Right lung (tissue), 2 donors: ENCODE measurements at regions not wholly inside any gene's neighbourhood (a gene's known extent, or its start where the extent isn't known, plus 50 kb on each side); places are given as distances from the start of the nearest gene placed in this dataset.
"Not testable (repeated sequence)": the region's sequence is repeated elsewhere in the genome, so short reads cannot be mapped to it uniquely, and the experiment has no call there.

Experiments used
- DNase-seq, 2 donors: peaks; one replicate each; pipeline ENCODE4 v3.0.0-alpha.2; 2013

DNA sequence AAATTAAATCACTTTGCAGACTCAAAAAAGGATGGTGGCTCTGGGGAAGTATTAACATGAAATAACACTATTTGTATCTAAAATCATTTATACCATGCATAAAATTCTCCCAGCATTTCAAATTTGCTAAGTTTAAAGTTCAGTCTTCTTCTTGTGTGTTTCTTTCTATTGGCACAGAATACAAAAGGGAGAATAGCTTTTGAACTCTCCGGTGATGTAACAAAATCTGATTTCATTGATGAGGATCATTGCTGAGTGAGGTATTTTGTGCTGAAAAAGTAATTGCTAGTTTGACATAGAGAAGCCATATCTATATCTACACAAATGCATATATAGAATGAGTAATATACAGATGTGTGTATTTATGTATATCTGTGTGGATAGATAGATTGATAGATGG, 174.8 kb downstream of the LACC1 start:
- DNase-seq: no peak

DNA sequence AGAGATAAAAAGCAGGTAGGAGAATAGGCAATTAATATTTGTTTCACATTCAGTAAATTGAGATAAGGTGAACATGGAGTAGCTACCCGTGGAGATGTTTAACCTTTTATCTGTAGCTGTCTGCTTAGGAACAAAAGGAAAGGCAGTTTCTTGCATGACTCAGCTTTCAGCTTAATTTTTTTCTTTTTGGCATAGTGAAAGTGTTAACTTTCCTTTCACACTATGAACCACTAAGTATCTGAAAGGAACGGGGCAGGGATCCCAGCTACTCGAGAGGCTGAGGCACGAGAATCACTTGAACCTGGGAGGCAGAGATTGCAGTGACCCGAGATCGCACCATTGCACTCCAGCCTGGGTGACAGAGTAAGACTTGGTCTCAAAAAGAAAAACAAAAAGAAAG, 176.0 kb downstream of the LACC1 start:
- DNase-seq: not testable (repeated sequence)

DNA sequence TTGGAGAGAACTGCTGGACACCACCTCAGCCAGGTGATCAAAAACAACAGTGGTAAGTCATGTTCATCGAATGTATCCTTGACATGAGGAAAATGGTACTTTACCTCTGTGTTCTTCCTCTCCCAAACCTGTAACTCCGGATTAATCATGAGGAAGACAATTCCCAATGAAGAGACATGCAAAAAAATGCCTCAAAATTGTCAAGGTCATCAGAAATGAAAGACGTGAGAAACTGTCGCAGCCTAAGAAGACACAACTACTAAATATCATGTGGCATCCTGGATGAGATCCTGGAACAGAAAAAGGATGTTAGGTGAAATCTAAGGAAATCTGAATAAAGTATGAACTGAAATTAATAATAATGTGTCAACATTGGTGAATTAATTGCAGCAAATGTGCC, 178.4 kb downstream of the LACC1 start:
- no peak for DNase-seq

DNA sequence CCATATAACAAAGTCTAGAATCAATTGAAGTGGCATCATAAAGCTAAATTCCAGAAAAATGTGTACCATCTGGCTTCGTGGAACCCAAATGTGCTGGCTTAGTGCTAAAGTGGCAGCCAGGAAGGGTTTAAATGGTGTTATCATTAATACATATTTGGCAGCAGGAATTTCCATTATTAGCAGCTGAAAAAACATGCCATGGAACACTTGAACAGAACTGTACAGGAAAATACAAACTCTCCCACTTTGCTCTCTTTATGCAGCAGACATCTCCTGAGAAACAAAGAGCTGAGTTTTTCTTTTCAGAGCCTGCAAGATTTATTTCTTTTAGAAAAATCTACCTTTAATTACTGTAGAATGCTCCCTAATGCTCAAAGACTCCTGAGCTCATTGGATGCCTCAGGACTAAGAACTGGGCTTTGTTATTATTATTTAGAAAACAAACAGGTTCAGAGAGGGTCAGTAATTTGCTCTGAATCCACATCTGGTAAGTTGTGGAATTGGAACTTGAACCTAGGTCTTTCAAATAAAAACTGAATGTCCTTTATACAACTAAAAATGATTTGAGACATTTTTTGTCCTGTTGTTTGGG, 179.0 kb downstream of the LACC1 start:
- DNase-seq: no peak

DNA sequence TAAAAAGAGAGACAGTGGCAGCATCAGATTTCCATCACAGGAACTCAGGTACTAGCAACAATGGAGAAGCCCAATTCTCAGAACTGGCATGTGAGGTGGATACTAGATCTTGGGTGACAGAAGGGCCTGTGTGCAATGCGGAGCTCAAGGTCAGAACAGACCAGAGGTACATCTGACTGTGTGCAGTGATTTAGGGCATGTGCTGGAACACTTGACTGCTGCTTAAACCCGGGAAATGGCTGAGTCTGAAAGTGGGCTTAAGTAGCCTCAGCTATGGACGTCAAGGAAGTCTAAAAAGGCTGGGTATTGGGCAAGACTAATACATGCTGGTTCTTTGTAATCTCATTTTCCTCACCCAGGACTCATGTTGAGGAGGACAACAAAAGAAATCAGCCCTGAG, 182.2 kb downstream of the LACC1 start:
- no peak for DNase-seq

DNA sequence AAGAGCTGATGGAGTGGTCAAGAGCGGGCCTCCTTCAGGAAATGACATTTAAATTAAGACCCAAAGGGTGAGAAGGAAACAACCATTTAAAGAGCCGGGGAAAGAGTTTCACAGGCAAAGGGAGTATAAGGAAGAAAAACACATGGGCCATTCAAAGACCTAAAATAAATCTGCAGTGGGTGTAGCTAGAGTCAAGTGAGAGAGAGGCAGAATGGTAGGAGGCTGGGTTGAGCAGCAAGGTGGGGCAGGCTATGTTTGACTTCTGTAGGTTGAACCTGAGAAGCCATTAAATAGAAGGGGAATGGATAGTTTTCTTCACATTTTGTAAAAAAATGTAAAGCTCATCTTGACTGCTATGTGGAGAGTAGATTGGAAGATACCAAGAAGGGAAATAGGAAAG, 183.8 kb downstream of the LACC1 start:
- DNase-seq: no peak

DNA sequence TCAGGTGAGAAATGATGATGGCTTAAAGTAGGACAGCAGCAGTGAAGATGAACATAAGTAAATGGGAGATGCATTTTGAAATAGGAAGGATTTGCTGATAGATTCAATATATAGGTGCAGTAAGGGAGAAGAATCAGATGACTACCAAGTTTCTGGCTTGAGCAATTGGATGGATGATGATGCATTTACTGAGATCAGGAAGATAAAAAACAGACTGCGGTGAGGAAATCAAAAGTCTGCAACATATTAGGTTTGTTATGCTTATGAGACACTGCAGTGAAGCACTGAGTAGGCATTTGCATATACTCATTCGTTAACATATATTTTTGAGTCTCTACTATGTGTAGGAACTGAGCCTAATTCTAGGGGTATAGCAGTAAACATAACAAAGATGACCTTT, 184.2 kb downstream of the LACC1 start:
- no peak for DNase-seq

DNA sequence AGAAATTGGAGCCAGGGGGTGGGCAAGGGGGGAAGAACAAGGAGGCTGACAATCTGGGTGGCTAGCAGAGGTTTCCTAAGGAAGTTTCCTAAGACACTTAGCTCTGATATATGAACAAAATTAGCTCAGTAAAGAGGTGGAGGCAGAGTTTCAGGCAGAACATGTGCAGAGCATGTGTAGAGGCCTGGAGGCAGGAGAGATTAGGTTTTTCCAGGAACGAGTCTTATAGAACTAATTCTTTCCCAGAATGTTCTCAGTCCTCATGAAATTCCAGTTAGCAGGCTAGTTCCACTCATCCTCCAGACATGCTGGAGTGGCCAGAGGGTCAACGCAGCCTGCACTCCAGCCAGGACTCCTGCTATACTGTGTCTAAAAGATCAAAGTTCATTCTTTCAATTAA, 184.7 kb downstream of the LACC1 start:
- DNase-seq: no peak

DNA sequence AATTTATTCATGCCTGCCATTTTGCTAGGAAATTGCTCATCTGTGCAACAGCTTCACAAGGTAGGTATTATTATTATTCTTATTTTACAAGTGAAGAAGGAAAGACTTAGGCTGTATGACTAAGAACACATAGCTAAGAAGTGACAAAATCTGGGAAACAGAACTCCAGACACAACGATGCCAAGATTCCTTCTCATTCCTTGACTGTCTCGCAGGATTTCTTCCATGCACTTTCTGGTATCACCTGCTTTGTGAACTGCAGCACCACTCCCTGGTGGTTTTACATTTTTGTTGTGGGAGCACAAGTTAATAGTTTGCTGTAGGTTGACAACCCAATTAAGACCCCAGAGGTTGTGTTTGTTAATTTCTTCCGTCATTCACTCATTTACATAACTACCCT, 188.5 kb downstream of the LACC1 start:
- no peak for DNase-seq

DNA sequence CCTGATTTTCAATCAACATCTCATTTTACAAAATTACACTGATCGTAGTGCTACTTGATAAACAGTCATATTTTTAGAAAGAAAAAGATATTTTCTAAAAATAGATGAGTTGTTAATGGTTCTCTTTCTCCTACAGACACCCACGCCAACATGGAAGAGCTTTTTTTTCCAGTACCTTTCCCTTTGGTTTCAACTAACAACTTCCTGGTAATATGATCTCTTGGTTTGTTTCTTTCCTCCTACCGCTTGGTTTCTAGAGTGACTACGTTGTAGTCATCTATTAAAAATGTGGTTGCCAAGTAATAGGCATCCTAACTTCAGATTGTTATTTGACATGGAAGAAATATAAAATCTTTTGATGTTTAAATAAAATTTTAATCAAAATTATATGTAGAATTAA, 189.0 kb downstream of the LACC1 start:
- DNase-seq: no peak

DNA sequence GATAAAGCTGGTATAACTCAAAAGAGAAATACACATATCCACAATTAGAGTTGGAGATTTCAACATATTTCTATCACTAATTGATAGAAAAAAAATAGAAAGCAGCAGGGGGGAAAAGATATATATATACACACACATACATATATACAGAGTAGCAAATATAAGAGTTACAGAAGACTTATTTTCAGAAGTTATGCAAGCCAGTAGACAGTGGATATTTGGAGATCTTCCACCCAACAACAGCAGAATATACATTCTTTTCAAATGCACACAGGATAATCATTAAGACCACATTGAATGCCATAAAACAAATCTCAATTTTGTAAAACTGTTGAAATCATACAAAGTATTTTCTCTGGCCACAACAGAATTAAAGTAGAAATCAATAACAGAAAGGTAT, 192.8 kb downstream of the LACC1 start:
- no peak for DNase-seq

DNA sequence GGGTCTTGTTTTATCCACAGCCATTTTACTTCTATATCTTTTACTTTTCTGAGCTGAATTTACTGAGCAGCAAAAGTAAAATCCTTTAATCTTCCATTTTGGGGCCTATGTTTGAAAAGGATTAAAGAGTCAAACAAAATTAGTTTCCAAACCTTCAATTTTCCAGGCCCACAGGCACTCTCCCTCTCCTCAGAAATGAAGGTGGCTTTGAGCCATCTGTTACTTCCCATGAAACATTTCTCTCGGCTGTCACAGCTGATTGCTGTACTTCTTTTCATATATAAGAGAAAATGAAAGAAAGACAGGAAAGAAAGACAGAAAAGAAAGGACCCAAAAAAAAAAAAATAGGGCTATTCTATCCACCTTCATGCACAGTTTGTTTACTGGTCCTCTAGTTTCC, 194.9 kb downstream of the LACC1 start:
- DNase-seq: no peak

DNA sequence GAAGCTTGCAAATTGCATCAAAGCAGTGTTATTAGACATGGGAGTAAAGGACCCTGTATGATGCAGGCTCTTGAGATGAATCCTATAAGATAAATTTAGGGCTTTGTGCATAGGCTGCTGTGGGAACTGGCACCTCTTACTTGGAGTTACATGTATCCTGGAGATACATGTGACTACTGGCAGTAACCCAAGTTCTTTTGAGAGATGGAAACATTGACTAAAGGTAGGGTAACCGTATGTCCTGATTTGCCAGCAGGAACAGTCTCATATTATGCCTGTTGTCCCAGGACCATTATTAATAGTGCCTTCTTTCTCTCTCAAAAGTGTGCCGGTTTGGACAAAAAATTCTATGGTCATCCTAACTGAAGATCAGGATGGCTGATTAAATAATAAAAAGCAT, 195.4 kb downstream of the LACC1 start:
- no peak for DNase-seq

DNA sequence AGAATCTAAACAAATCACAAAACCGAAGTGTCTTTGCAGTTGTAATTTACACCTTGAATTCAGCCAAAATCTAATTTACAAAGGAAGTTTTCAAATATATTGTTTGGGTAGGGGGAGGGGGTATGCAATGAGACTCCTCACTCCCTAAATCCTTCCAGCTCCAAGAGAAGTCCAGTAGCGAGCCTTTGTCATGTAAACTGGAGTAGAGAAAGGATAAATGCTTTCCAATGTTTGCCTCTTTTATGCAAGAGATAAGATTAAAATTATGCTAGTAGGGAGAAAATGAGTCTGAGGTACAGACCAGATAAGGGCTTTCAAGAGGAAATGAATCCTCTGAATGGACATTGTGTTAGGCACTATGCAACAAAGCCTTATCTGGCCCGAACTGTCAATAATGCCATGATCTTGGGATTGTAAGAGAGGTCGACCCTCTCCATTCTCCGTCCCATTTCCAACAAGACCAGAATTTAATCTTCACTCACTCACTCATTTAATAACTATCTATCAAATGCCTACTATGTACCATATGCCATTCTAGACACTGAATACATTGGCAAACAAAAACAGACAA, 199.2 kb downstream of the LACC1 start:
- DNase-seq: no peak

DNA sequence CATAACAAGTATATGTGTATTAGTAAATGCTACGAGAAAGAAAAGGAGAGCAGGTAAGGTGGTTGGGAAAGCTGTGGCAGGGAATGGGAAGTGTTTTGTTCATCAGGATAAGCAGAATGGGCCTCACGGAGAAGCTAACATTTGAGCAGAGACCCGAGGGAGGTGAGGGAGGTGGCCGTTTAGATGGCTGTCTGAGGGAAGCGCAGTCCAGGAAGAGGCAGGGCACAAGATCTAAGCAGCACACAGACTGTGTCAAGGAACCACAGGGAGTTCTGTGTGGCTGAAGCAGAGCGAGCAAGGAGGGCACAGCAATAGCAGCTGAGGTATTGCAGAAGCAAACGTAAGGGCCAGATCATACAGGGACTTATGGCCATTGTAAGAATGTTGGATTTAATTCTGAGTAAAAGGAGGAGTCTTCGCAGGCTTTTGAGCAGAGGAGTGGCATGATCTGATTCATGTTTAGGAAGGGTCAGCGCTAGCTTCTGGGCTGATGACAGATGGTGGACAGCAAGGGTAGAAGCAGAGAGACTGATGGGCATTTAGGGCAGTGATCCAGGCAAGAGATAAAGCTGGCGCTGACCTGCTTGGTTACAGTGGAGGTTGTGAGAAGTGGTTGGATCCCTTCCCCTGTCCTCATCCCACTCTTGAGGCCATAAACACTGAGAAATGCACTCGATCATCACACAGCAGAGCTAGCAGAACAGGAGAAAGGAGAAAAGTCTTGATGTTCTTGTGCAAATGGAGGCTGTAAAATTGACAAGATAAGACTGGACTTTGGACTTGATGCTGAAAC, 199.9 kb downstream of the LACC1 start:
- DNase-seq: no peak

DNA sequence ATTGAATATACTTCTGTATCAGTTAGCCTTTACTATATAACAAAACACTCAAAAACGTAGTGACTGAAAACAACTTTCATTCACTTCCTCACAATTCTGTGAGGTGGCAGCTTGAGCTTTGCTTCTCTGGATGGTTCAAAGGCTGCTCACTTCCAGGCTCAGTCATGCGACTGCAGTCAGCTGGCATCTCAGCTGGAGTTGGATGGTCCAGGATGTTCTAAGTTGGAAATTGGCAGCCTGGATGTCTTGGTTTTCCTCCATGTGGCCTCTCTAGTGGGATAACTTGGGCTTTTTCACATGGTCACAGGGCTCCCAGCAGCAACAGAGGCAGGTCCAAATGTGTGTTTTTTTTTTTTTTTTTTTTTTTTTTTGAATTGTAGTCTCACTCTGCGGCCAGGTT, 204.4 kb downstream of the LACC1 start:
- DNase-seq: no peak

DNA sequence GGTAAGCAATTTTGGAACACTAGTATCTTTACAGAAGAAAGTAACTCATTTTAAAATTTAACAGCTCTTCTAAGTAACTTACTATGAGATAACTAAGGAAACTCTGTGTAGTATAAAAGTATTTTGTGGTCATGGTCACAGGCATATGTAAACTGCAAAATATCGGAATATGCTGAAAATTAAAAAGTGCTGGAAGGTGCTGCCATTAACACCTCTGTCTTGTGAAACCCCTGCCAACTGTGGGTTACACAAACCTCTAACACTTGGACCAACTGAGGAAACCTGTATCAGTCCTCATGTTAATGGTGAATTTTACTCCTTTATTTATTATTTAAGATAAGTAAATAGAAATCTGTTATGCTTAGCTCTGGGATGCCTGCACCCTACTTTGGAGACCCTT, 206.7 kb downstream of the LACC1 start:
- no peak for DNase-seq

DNA sequence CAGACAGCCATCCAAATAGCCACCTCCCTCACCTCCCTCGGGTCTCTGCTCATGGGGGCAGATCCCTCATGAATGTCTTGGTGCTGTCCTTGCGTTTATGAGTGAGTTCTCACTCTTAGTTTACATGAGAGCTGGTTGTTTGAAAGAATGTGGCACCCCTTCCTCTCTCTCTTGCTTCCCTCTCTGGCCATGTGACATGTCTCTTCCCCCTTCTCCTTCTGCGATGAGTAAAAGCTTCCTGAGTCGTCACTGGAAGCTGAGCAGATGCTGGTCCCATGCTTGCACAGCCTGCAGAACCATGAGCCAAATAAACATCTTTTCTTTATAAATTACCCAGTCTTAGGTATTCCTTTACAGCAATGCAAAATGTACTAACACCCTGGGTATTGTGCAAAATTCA, 208.7 kb downstream of the LACC1 start:
- no peak for DNase-seq

DNA sequence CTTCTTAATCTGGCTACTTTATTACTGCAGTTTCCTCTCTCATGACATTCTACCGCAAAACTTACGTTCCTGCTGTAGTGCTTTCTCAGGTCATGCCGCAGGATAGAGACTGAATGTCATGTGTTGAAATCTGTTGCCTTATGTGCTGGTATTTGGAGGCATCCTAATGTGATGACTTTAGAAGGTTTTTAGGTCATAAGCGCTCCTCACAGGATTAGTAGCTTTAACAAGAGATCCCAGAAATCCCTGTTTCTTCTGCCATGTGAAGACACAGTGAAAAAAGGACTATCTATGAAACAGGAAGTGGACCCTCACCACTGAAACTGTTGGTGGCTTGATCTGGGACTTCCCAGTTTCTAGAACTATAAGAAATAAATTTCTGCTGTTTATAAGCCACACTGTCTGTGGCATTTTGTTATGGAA, 209.3 kb downstream of the LACC1 start:
- no peak for DNase-seq

DNA sequence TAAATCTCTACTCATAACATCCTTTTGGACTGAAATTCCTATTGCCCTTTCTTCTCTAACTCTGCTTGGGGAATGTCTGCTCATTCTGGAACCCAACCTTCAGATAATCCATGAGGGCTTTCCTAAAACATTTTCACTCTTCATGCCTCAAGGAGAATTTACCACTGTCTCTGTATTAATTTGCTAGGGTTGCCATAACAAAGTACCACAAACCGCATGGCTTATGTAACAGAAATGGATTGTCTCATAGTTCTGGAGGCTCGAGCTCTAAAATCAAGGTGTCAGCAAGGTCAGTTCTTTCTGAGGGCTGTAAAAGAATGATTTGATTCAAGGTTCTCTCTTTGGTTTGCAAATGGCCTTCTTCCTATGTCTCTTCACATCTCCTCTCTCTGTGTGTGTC, 209.7 kb downstream of the LACC1 start:
- no peak for DNase-seq

DNA sequence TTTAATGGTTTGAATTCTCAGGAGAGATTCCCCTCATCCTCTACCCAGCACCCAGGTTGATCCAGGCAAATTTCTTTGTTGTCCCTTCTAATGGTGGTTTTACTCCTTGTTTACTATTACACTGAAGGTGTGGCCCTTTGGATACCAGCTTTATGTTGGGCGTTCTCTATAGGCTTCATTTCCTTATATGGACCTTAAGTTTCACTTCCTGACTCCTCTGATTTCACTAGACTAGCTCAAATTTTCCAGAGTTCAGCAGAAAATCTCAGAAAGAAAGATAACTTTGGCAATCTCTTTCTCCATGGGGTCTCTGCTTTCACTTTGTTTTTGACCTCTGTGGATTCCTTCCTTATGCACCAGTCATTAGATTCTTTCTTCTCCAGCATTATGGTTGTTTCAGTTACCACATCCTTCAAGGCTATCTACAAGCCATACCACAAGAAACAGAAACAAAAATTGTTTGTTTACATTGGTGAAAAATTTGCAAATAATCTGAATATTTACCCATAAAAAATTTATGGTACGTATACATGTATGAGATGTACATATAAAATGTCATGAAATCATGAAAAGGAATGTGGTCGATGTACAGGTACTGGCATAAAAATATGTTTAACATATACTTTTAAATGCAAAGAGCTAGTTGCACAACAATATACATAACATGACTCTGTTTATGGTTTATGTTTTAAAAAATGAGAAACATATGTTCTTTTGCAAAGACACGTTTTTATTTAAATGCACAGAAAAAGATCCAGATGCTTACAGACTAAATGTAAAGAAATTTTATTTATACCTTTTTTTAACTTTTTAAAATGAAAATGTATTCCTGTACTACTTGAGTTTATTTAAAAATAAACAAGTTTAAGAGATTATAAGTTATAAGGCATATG, 212.6 kb downstream of the LACC1 start:
- no peak for DNase-seq
